ENCODE measurements at regions not wholly inside any gene's neighbourhood (a gene's known extent, or its start where the extent isn't known, plus 50 kb on each side); places are given as distances from the start of the nearest gene placed in this dataset.

DNA sequence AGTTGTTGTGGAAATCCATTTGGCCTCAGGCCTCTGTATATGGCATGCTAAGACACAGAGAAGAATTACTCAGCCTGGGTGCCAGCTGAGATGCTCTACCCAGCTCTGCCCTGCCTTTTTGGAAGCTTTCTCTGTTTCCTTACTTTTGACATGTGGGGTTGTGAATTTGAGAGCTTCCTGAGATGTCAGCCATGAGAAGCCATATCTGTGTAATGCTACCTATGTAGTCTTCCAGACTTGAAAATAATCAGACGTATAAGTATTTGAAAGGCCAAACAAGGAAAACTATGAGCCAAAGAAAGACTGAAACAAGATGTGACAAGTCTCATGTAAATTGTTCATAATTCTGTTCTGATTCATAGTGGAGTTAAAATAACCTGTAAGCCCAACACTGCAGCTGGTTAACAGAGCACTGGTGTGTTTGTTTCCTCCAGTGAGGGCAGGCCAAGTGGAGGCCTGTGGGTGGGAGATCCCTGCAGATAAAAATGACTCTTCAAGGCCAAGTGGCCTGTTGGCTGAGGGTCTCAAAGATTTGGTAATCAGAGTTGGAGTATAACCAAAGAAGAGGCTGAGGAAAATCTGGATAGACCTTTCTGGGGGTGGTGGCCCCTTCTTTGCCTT lies 94.0 kb downstream of the TMX1 start:
- TF ChIP-seq SUZ12 (IDR thresholded peaks at IDR 0.05; ENCODE audit: extremely low read depth, insufficient read depth, insufficient read length) (no peak), YY1 (IDR thresholded peaks at IDR 0.05; ENCODE audit: insufficient read depth, insufficient read length) (no peak)
